ENCODE measurements at regions not wholly inside any gene's neighbourhood (a gene's known extent, or its start where the extent isn't known, plus 50 kb on each side); places are given as distances from the start of the nearest gene placed in this dataset.

DNA sequence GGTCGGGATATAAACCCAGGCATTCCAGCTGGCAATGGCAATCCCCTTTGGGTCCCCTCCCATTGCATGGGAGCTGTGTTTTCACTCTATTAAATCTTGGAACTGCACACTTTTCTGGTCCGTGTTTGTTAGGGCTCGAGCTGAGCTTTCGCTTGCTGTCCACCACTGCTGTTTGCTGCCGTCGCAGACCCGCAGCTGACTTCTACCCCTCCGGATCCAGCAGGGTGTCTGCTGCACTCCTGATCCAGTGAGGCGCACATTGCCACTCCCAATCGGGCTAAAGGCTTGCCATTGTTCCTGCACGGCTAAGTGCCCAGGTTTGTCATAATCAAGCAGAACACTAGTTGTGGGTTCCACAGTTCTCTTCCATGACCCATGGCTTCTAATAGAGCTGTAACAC, 1322.1 kb downstream of the ADGRL3 start:
- intact Hi-C loops (cut with DNase I; ENCODE audit: low total_unique reads): no loop called here
- in situ Hi-C loops (cut with MboI; ENCODE audit: low pct_ligation_motif_present in 1 of 4, low pct_unique_long_range_greater_than_20kb in 1 of 4, low sequenced_read_pairs in 3 of 4): no loop called here
- no peak overlapping the region for H3K27ac ChIP-seq
- H3K9me3 ChIP-seq: no peaks in the 10 kb centered on the region
- no peaks in the 10 kb centered on the region for H3K27me3 ChIP-seq
- H3K4me3 ChIP-seq: no peak overlapping the region
- DNase-seq: no peak
- peaks cover 0 to 4% (median 0%) of the 10 kb centered on the region in 4 donors for H3K4me1 ChIP-seq
- no peaks in the 10 kb centered on the region for H3K36me3 ChIP-seq
- 88 to 89% methylated on average over 2 to 11 of the region's 11 CpGs for WGBS, 2 donors (ENCODE audit: low coverage in 1 of 2)
- TF ChIP-seq EP300 (IDR thresholded peaks at IDR 0.05; ENCODE audit: low read depth) (no peak), POLR2AphosphoS5 (IDR thresholded peaks at IDR 0.05) (no peak), POLR2A (IDR thresholded peaks at IDR 0.05) (no peak)
- TF ChIP-seq, protein P1, sequence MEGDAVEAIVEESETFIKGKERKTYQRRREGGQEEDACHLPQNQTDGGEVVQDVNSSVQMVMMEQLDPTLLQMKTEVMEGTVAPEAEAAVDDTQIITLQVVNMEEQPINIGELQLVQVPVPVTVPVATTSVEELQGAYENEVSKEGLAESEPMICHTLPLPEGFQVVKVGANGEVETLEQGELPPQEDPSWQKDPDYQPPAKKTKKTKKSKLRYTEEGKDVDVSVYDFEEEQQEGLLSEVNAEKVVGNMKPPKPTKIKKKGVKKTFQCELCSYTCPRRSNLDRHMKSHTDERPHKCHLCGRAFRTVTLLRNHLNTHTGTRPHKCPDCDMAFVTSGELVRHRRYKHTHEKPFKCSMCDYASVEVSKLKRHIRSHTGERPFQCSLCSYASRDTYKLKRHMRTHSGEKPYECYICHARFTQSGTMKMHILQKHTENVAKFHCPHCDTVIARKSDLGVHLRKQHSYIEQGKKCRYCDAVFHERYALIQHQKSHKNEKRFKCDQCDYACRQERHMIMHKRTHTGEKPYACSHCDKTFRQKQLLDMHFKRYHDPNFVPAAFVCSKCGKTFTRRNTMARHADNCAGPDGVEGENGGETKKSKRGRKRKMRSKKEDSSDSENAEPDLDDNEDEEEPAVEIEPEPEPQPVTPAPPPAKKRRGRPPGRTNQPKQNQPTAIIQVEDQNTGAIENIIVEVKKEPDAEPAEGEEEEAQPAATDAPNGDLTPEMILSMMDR (IDR thresholded peaks at IDR 0.05): no peak

- no peaks in the 10 kb centered on the region for H3K4me1 ChIP-seq
- TF ChIP-seq EP300 (IDR thresholded peaks at IDR 0.05; ENCODE audit: low read depth) (no peak), POLR2A (IDR thresholded peaks at IDR 0.05) (no peak)
- TF ChIP-seq, protein P1 (IDR thresholded peaks at IDR 0.05): no peak
- H3K9me3 ChIP-seq: no peaks in the 10 kb centered on the region
- H3K4me3 ChIP-seq: no peak overlapping the region
- H3K27ac ChIP-seq: no peak overlapping the region
- H3K36me3 ChIP-seq: no peaks in the 10 kb centered on the region
- intact Hi-C loops (cut with DNase I; ENCODE audit: low total_unique reads): no loop called here
- in situ Hi-C loops (cut with MboI; ENCODE audit: low pct_ligation_motif_present in 1 of 4, low pct_unique_long_range_greater_than_20kb in 1 of 4, low sequenced_read_pairs in 3 of 4): no loop called here
- WGBS, 2 donors (ENCODE audit: low coverage in 1 of 2): 20 to 44% methylated on average over 1 of the region's 1 CpG
- no peaks in the 10 kb centered on the region for H3K27me3 ChIP-seq
- DNase-seq: no peak
Observed at GRCh38 chr4:62517716-62518115, 1317.6 kb downstream of the ADGRL3 start.

DNA sequence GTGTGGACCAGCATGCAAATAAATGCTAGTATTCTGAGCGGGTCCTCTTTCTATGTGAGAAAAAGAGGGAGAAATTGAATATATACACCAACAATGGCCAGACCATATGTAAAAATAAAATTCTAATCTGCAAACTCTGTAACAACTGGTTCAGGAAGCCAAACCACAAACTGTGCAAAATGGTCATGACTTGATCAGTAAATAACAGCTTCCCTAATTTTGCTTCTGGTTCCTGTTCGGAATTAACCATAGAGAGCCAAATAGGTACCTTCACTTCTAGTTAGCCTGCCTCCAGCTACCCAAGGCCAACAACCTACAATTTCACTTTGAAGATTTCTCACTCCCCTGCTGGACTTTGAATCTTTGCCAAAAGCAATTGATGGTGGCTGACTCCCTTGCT, 1313.2 kb downstream of the ADGRL3 start:
- no peaks in the 10 kb centered on the region for H3K27me3 ChIP-seq
- H3K4me3 ChIP-seq: no peak overlapping the region
- H3K9me3 ChIP-seq: no peaks in the 10 kb centered on the region
- 43 to 78% methylated on average over 2 of the region's 2 CpGs for WGBS, 2 donors (ENCODE audit: low coverage in 1 of 2)
- intact Hi-C loops (cut with DNase I; ENCODE audit: low total_unique reads) (no loop called here), in situ Hi-C loops (cut with MboI; ENCODE audit: low pct_ligation_motif_present in 1 of 4, low pct_unique_long_range_greater_than_20kb in 1 of 4, low sequenced_read_pairs in 3 of 4) (no loop called here)
- no peak overlapping the region for H3K27ac ChIP-seq
- no peak for DNase-seq
- TF ChIP-seq POLR2AphosphoS5 (IDR thresholded peaks at IDR 0.05): no peak
- TF ChIP-seq EP300 (IDR thresholded peaks at IDR 0.05; ENCODE audit: low read depth): no peak
- H3K36me3 ChIP-seq: no peaks in the 10 kb centered on the region
- H3K4me1 ChIP-seq: no peaks in the 10 kb centered on the region

DNA sequence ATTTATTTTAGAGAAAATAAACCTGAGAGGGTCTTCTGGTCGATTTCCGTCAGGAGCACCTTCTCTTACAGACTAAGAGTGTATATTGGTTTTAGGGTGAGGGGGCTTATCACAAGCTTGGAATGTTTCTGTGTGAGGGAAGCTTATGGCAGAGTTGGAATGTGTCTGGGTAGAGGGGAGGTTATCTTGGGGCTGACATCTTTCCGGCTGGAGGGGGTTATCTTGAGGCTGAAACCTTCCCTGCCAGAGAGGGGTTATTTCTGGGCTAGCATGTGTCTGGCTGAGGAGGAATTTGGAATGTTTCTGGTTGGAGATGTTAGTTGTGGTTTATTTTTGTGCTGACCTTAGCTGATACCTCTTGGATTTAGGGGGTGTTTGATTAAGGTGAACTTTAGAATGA, 1312.1 kb downstream of the ADGRL3 start:
- Histone ChIP-seq H3K4me1 (no peaks in the 10 kb centered on the region), H3K9me3 (no peaks in the 10 kb centered on the region), H3K4me3 (no peak overlapping the region), H3K27me3 (no peaks in the 10 kb centered on the region), H3K36me3 (no peaks in the 10 kb centered on the region), H3K27ac (no peak overlapping the region)
- TF ChIP-seq POLR2AphosphoS5 (IDR thresholded peaks at IDR 0.05): no peak
- TF ChIP-seq, protein P1 (IDR thresholded peaks at IDR 0.05): no peak
- TF ChIP-seq EP300 (IDR thresholded peaks at IDR 0.05; ENCODE audit: low read depth): no peak
- no peak for TF ChIP-seq POLR2A (IDR thresholded peaks at IDR 0.05)
- WGBS, 2 donors (ENCODE audit: low coverage in 1 of 2): 80% methylated on average over 3 of the region's 3 CpGs
- in situ Hi-C loops (cut with MboI; ENCODE audit: low pct_ligation_motif_present in 1 of 4, low pct_unique_long_range_greater_than_20kb in 1 of 4, low sequenced_read_pairs in 3 of 4) (no loop called here), intact Hi-C loops (cut with DNase I; ENCODE audit: low total_unique reads) (no loop called here)
- DNase-seq: no peak

DNA sequence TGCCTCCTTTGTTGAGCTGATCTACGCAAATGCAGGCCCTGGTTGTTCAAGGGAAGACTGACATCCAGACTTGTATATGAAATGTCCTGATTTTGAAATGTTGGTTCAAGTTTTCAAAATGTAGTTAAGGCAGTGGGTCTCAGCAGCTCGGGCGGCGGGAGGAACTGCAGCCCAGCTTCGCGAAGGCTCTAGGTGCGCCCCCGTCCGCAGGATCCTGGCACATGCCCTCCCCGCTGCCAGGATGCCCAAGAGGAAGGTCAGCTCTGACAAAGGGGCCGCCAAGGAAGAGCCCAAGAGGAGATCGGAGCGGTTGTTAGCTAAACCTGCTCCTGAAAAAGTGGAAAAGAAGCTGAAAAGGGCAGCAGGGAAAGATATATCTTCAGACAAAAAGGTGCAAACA, 1310.1 kb downstream of the ADGRL3 start:
- 80 to 91% methylated on average over 4 to 13 of the region's 13 CpGs for WGBS, 2 donors (ENCODE audit: low coverage in 1 of 2)
- TF ChIP-seq, protein P1 (IDR thresholded peaks at IDR 0.05): no peak
- TF ChIP-seq EP300 (IDR thresholded peaks at IDR 0.05; ENCODE audit: low read depth): no peak
- TF ChIP-seq POLR2AphosphoS5 (IDR thresholded peaks at IDR 0.05): no peak
- TF ChIP-seq POLR2A (IDR thresholded peaks at IDR 0.05): no peak
- Histone ChIP-seq H3K27me3 (no peaks in the 10 kb centered on the region), H3K9me3 (no peaks in the 10 kb centered on the region), H3K36me3 (no peaks in the 10 kb centered on the region), H3K4me3 (no peak overlapping the region), H3K27ac (no peak overlapping the region), H3K4me1 (no peaks in the 10 kb centered on the region)
- no peak for DNase-seq
- intact Hi-C loops (cut with DNase I; ENCODE audit: low total_unique reads): no loop called here
- in situ Hi-C loops (cut with MboI; ENCODE audit: low pct_ligation_motif_present in 1 of 4, low pct_unique_long_range_greater_than_20kb in 1 of 4, low sequenced_read_pairs in 3 of 4): no loop called here
